Osteoblast (primary cell): ENCODE measurements at regions not wholly inside any gene's neighbourhood (a gene's known extent, or its start where the extent isn't known, plus 50 kb on each side); places are given as distances from the start of the nearest gene placed in this dataset.

Experiments used
- DNase-seq: peaks from one replicate; pipeline ENCODE4 v3.0.0; 2011; ENCODE audit warnings: low spot score, mixed read lengths; ENCODE audit not compliant: insufficient read length; ENCODE audit errors: missing footprints
- H2AFZ ChIP-seq: 2 replicates; pipeline ENCODE4 v1.6.0; 2011; ENCODE audit warnings: mild to moderate bottlenecking, low read length
- H3K27ac ChIP-seq: 2 replicates; pipeline ENCODE4 v1.5.1; 2011; ENCODE audit warnings: mild to moderate bottlenecking, low read depth, low read length, moderate library complexity
- H3K27me3 ChIP-seq: 2 replicates; pipeline ENCODE4 v1.6.0; 2012; ENCODE audit warnings: mild to moderate bottlenecking, control low read depth, inconsistent platforms, low read length, moderate library complexity; ENCODE audit not compliant: insufficient read depth
- H3K36me3 ChIP-seq: 2 replicates; pipeline ENCODE4 v1.5.1; 2011; ENCODE audit warnings: mild to moderate bottlenecking, low read length, control low read depth, moderate library complexity; ENCODE audit not compliant: insufficient read depth
- H3K4me1 ChIP-seq: 2 replicates; pipeline ENCODE4 v1.5.1; 2011; ENCODE audit warnings: mild to moderate bottlenecking, low read length, control low read depth, moderate library complexity; ENCODE audit not compliant: insufficient read depth
- H3K4me2 ChIP-seq: 2 replicates; pipeline ENCODE4 v1.6.0; 2011; ENCODE audit warnings: mild to moderate bottlenecking, low read length; ENCODE audit not compliant: insufficient read depth
- H3K4me3 ChIP-seq: fragments of 200-600 bp; sonication (generic); 3 replicates; pipeline ENCODE4 v1.5.1; 2012; ENCODE audit warnings: mild to moderate bottlenecking, low read length, inconsistent platforms; ENCODE audit not compliant: insufficient read depth
- H3K79me2 ChIP-seq: 2 replicates; pipeline ENCODE4 v1.6.0; 2012; ENCODE audit warnings: mild to moderate bottlenecking, low read length, control low read depth, inconsistent platforms; ENCODE audit not compliant: insufficient read depth
- H3K9me3 ChIP-seq: 2 replicates; pipeline ENCODE4 v1.5.1; 2011; ENCODE audit warnings: low read depth, low read length, control low read depth
- H4K20me1 ChIP-seq: 2 replicates; pipeline ENCODE4 v1.6.0; 2012; ENCODE audit warnings: mild to moderate bottlenecking, low read length, control low read depth; ENCODE audit not compliant: insufficient read depth
- CTCF ChIP-seq: IDR thresholded peaks from 2 replicates; pipeline ENCODE4 v1.5.1; 2011; ENCODE audit warnings: mild to moderate bottlenecking, low read depth, low read length, moderate library complexity; ENCODE audit errors: extremely low read depth

DNA sequence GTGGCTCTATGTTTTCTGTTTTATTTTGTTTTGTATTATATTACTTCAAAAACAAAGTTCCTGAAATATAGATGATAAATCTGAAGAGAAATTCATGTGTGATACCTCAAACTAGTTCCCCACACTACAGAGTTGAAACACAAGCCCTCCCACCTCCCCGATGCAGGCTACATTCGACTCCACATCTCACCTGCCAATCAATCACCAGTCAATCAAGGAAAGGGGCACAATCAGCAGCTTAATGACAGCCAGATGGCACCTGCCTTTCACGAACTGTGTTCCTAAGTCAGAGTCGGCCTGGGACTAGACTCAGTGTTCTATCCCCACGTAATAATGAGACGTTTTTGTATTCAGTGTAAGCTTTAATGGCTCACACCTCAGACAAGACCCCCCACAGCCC lies 313.4 kb downstream of the SPATA17 start:
- H3K4me1 ChIP-seq = no peaks in the 10 kb centered on the region
- DNase-seq = no peak
- H3K79me2 ChIP-seq = no peaks in the 10 kb centered on the region

GRCh38 chr1:217946511-217946910 lies 315.4 kb downstream of the SPATA17 start:
- Histone ChIP-seq H3K4me3 (no peak overlapping the region), H3K9me3 (no peaks in the 10 kb centered on the region), H3K36me3 (no peaks in the 10 kb centered on the region), H3K27me3 (no peaks in the 10 kb centered on the region), H3K27ac (no peak overlapping the region), H3K4me2 (no peak overlapping the region), H4K20me1 (no peaks in the 10 kb centered on the region), H2AFZ (no peak overlapping the region), H3K79me2 (no peaks in the 10 kb centered on the region), H3K4me1 (no peaks in the 10 kb centered on the region)
- no peak for DNase-seq
- TF ChIP-seq CTCF = no peak

More for the DNA sequence above, 313.4 kb downstream of the SPATA17 start:
- Histone ChIP-seq H3K9me3 (no peaks in the 10 kb centered on the region), H3K4me2 (no peak overlapping the region), H3K27me3 (no peaks in the 10 kb centered on the region), H4K20me1 (no peaks in the 10 kb centered on the region), H3K4me3 (no peak overlapping the region), H3K36me3 (no peaks in the 10 kb centered on the region), H3K27ac (no peak overlapping the region), H2AFZ (no peak overlapping the region)
- no peak for TF ChIP-seq CTCF

- Histone ChIP-seq H3K4me1 (no peaks in the 10 kb centered on the region), H3K4me3 (no peak overlapping the region), H3K9me3 (no peaks in the 10 kb centered on the region), H3K27ac (no peak overlapping the region), H2AFZ (no peak overlapping the region), H3K27me3 (no peaks in the 10 kb centered on the region), H3K79me2 (no peaks in the 10 kb centered on the region), H3K4me2 (no peak overlapping the region), H3K36me3 (no peaks in the 10 kb centered on the region), H4K20me1 (no peaks in the 10 kb centered on the region)
- DNase-seq = no peak
- TF ChIP-seq CTCF = no peak
Measured at GRCh38 chr1:217948741-217949140, 317.6 kb downstream of the SPATA17 start.

- Histone ChIP-seq H3K4me1 (no peaks in the 10 kb centered on the region), H3K36me3 (no peaks in the 10 kb centered on the region), H4K20me1 (no peaks in the 10 kb centered on the region), H3K9me3 (no peaks in the 10 kb centered on the region), H3K4me3 (no peak overlapping the region), H3K4me2 (no peak overlapping the region), H2AFZ (no peak overlapping the region), H3K27me3 (no peaks in the 10 kb centered on the region), H3K27ac (no peak overlapping the region), H3K79me2 (no peaks in the 10 kb centered on the region)
- no peak for DNase-seq
- TF ChIP-seq CTCF = no peak
Measured at GRCh38 chr1:217953330-217953729, 322.2 kb downstream of the SPATA17 start.
